ENCODE measurements at regions not wholly inside any gene's neighbourhood (a gene's known extent, or its start where the extent isn't known, plus 50 kb on each side); places are given as distances from the start of the nearest gene placed in this dataset.

DNA sequence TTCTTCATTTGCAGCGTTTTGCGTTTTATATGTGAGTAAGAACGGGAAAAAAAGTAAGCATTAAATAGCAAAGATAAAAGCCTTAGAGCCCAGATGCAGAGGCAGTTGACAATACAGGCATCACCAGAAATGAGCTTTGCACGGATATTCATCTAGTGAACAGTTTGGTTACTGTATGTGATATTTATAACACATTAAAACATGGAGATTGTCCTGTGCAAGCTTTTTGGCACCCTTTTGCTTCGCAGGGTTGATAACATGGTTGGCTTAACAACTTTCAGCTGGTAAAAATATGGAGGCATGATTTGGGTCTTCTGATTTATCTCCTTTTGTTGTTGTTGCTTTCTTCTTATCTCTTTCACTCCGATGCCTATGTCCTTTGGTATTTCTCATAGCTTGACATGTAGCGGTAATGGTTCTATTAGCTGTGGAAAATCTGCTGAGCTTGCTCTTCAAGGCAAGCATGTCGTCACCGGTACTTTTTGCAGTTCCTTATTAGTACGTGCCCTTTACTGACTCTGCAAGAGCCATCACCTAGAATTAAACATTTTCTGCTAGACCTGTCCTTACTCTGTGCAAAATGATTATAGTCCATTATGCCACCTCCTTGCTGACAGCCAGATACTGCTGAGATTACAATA lies 102.9 kb downstream of the PCDH7 start:
- peaks cover 10% of the 10 kb centered on the region for H3K9me3 Mint-ChIP-seq (ENCODE audit: low read depth)
- no peaks in the 10 kb centered on the region for H3K36me3 Mint-ChIP-seq
- no peaks in the 10 kb centered on the region for H3K4me1 Mint-ChIP-seq
- no peak overlapping the region for H3K4me3 Mint-ChIP-seq
- CTCF ChIA-PET, result no interaction called here
- no peak for DNase-seq
- no peak overlapping the region for H3K27ac Mint-ChIP-seq
- H3K27me3 Mint-ChIP-seq, result no peaks in the 10 kb centered on the region
- no peak for ATAC-seq

DNA sequence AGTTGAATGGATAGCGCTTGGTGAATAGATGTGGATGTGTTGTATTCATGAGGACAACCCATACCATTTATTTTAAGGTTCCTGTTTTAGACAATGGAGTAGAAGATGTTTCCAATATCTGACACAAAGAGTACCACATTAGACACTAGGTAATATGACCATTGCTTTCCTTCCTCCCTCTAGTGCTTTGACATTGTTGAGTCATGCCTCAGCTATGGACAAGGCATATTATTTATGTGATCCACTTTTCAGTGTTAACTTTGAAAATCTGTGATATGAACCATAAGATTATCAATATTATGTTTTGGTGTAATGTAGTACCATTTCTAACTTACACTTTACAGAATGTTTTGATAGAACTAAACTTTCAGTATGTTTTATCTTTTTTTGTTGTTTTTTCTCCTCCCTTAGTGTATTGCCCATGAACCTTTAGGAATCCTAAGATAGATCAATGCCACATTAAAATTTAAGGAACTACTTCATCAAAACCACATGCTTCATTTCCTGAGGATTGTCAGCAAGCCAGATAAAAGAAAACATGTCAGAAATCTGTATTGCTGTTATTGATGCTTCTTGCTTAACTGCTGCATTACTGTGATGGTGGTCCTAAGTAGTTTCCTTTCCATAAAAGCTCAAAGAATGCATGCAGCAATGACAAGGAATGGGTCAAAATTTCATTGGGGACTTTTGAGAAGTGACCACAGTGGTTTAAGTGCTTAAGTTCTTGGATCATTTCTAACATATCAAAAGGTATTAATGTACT lies 105.0 kb downstream of the PCDH7 start:
- Mint-ChIP-seq H3K4me1 (no peaks in the 10 kb centered on the region), H3K27me3 (no peaks in the 10 kb centered on the region), H3K36me3 (no peaks in the 10 kb centered on the region), H3K27ac (no peak overlapping the region), H3K9me3 (ENCODE audit: low read depth) (peaks cover 10% of the 10 kb centered on the region), H3K4me3 (no peak overlapping the region)
- ATAC-seq (no peak), DNase-seq (no peak)
- CTCF ChIA-PET, result no interaction called here

GRCh38 chr4:30828264-30828926 lies 108.2 kb downstream of the PCDH7 start:
- CTCF ChIA-PET, result no interaction called here
- ATAC-seq (no peak), DNase-seq (no peak)
- peaks cover 3% of the 10 kb centered on the region for H3K9me3 Mint-ChIP-seq (ENCODE audit: low read depth)
- H3K36me3 Mint-ChIP-seq, result no peaks in the 10 kb centered on the region
- H3K27me3 Mint-ChIP-seq, result no peaks in the 10 kb centered on the region
- H3K4me1 Mint-ChIP-seq, result no peaks in the 10 kb centered on the region
- no peak overlapping the region for H3K4me3 Mint-ChIP-seq
- H3K27ac Mint-ChIP-seq, result no peak overlapping the region

DNA sequence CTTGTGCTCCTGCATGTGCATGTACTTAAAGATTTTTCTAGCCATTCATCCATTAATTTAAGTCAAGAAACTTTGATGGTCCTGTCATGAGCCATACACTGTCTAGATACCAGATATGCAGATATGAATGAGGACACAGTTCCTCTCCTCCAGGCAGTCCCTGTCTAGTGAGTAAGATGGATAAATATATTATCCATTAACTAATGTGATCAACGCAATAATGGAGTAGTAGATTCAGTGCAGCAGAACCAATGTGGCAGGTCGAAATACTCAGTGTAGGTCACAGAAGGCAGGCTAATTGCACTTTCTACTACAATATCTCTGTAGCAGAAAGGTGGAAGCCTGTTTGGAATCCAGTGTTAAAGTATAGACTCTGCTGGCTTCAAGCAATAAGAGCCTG lies 112.5 kb downstream of the PCDH7 start:
- Mint-ChIP-seq H3K9me3 (ENCODE audit: low read depth) (peaks cover 1% of the 10 kb centered on the region), H3K4me1 (no peaks in the 10 kb centered on the region), H3K36me3 (no peaks in the 10 kb centered on the region), H3K27ac (no peak overlapping the region), H3K4me3 (no peak overlapping the region), H3K27me3 (no peaks in the 10 kb centered on the region)
- ATAC-seq (no peak), DNase-seq (no peak)
- CTCF ChIA-PET, result no interaction called here

GRCh38 chr4:30833206-30833605 lies 113.0 kb downstream of the PCDH7 start:
- Mint-ChIP-seq H3K27ac (no peak overlapping the region), H3K4me3 (no peak overlapping the region)
- CTCF ChIA-PET, result no interaction called here

DNA sequence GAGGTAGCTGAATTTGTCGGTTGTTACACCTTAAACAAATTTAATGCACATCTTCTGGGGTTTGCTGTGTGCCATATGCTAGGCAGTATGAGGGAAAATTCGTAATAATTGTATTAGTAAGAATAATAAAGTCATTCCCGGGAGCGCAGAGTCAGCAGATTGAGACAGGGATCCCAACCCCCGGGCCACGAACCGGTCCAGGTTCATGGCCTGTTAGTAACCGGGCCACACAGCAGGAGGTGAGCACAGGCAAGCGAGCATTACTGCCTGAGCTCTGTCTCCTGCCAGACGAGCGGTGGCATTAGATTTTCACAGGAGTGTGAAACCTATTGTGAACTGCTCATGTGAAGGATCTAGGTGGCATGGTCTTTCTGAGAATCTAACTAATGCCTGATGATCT lies 114.9 kb downstream of the PCDH7 start:
- DNase-seq, result no peak
- CTCF ChIA-PET, result no interaction called here
- H3K27ac Mint-ChIP-seq, result no peak overlapping the region
- no peaks in the 10 kb centered on the region for H3K36me3 Mint-ChIP-seq
- H3K4me1 Mint-ChIP-seq, result no peaks in the 10 kb centered on the region
- no peak overlapping the region for H3K4me3 Mint-ChIP-seq
- ATAC-seq, result no peak
- peaks cover 1% of the 10 kb centered on the region for H3K9me3 Mint-ChIP-seq (ENCODE audit: low read depth)
- no peaks in the 10 kb centered on the region for H3K27me3 Mint-ChIP-seq

More at GRCh38 chr4:30833206-30833605, 113.0 kb downstream of the PCDH7 start:
- Mint-ChIP-seq H3K9me3 (ENCODE audit: low read depth) (peaks cover 1% of the 10 kb centered on the region), H3K36me3 (no peaks in the 10 kb centered on the region), H3K27me3 (no peaks in the 10 kb centered on the region), H3K4me1 (no peaks in the 10 kb centered on the region)
- no peak for ATAC-seq
- DNase-seq, result no peak

DNA sequence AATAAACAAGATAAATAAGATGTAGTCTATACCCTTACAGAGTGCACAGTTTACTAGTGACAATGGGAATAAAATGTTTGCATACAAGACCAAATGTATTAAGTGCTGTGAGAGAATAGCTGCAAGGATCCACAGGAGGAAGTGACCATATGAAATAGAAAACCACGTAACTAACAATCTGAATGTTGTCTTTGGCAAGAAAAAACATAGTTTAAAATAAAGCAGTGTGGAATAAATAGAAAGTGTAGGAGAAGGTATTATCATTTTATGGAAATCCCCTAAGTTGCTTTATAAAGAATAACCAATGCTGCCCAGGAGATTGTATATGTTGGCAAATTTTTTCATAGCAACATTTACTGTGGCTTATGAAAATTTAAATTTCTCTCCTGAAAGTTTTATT lies 116.1 kb downstream of the PCDH7 start:
- ATAC-seq (no peak), DNase-seq (no peak)
- Mint-ChIP-seq H3K4me1 (no peaks in the 10 kb centered on the region), H3K27me3 (no peaks in the 10 kb centered on the region), H3K4me3 (no peak overlapping the region), H3K9me3 (ENCODE audit: low read depth) (peaks cover 1% of the 10 kb centered on the region), H3K27ac (no peak overlapping the region), H3K36me3 (no peaks in the 10 kb centered on the region)
- CTCF ChIA-PET, result no interaction called here

DNA sequence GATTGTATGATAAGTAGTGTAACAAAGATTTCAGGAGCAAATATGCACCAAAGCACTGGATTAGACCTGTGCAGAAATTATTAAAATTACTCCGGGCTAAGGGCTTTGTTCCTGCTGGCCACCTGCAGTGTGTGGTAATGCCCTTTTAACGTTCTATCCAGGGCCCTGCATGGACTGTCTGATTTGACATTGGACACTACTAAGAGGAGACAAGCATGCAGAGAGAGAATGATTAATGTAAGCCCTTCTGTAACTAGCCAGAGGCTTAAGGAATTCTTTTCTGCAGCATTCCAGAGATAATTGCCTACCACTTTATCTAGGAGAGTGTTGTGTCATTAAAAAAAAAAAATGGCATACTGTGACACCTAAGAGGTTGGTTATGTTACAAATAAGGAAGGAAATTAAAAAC lies 117.0 kb downstream of the PCDH7 start:
- no peak overlapping the region for H3K27ac Mint-ChIP-seq
- DNase-seq (no peak), ATAC-seq (no peak)
- no peak overlapping the region for H3K4me3 Mint-ChIP-seq
- CTCF ChIA-PET, result no interaction called here
- H3K4me1 Mint-ChIP-seq, result no peaks in the 10 kb centered on the region
- no peaks in the 10 kb centered on the region for H3K36me3 Mint-ChIP-seq
- peaks cover 1% of the 10 kb centered on the region for H3K9me3 Mint-ChIP-seq (ENCODE audit: low read depth)
- H3K27me3 Mint-ChIP-seq, result no peaks in the 10 kb centered on the region

DNA sequence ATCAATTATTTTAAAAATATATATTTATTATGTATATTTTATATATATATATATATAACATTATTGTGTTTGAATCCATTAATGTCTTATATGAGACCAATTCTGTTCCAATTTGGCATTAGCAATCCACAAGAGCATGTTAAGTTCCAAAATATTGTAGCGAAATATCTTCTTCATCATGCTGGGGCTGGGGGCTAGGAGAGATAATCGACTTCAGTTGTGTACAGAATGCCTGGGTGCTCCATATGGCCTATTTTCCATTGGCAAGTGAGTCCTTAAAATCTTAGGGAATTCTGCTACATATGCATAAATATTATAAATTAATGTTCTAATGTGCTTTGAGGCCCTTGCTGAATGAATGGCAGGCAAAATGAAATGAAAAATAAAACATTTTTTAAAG lies 117.7 kb downstream of the PCDH7 start:
- DNase-seq (no peak), ATAC-seq (no peak)
- Mint-ChIP-seq H3K36me3 (no peaks in the 10 kb centered on the region), H3K27ac (no peak overlapping the region), H3K4me1 (no peaks in the 10 kb centered on the region), H3K9me3 (ENCODE audit: low read depth) (no peaks in the 10 kb centered on the region), H3K27me3 (no peaks in the 10 kb centered on the region), H3K4me3 (no peak overlapping the region)
- CTCF ChIA-PET, result no interaction called here

DNA sequence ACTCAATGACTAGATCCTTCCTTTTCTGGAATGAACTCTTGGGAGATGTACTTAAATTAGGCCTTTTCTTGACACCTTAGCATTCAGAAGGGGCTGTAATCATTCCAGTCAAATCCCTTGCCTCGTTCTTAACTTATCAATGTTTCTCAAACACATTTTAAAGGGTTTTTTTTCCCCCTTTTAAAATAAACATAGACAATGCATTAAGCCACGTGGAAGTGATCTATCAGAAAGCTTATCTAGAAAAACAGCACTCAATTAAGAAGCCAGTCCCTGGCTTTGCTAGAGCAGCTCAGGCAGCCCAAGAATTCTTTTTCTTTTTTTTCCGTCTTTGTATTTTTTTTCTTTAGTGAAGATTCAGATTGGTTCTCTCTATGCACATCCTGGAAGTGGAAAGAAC lies 118.2 kb downstream of the PCDH7 start:
- ATAC-seq, result no peak
- no peaks in the 10 kb centered on the region for H3K9me3 Mint-ChIP-seq (ENCODE audit: low read depth)
- H3K27me3 Mint-ChIP-seq, result no peaks in the 10 kb centered on the region
- H3K4me3 Mint-ChIP-seq, result no peak overlapping the region
- H3K4me1 Mint-ChIP-seq, result no peaks in the 10 kb centered on the region
- no peak for DNase-seq
- H3K27ac Mint-ChIP-seq, result no peak overlapping the region
- no peaks in the 10 kb centered on the region for H3K36me3 Mint-ChIP-seq
- CTCF ChIA-PET, result no interaction called here

DNA sequence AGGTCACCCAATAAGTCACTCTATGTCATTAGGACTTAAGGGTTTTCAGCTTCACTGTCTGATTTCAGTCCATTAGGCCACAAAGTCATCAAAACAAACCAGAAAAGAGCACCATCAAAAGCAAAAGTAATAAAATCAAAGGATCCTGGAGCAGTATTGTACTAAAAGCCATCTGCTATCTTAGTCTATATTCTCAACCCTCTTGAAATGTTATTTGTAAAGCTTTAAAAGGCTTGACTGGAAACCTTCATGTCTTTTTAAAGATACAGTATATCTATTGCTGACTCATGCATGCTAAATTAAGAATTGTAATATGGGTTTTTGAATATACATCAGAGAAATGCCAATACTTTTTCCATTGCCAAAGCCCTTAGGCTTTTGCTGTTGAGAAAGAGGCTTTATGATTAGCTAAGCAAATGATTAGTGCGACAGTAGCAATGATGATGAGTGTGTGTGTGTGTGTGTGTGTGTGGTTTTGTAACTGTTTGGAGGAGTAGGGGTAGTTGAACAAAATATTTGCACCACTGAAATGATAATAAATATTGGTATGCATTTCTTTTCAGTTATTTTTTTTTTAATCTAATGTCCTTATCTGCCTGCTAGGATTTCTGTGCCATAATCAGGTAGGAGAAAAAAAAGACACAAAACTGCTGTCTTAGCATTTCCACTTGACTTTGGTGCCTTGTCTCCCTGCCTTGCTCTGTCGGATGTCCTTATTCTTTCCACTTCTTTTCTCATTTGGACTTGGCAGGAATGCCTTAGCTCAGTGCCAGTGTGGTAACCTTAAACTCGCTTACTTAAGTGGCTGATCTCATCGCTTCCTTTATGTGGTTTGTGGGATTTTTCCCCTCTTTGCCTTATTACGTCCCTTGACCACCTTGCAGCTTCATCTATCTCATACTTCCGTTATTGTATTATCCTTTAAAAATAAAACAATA lies 119.7 kb downstream of the PCDH7 start:
- Mint-ChIP-seq H3K36me3 (no peaks in the 10 kb centered on the region), H3K4me1 (no peaks in the 10 kb centered on the region), H3K27ac (no peak overlapping the region), H3K27me3 (no peaks in the 10 kb centered on the region), H3K9me3 (ENCODE audit: low read depth) (no peaks in the 10 kb centered on the region), H3K4me3 (no peak overlapping the region)
- CTCF ChIA-PET, result no interaction called here
- ATAC-seq (no peak), DNase-seq (no peak)

- CTCF ChIA-PET, result no interaction called here
- ATAC-seq (no peak), DNase-seq (no peak)
- no peak overlapping the region for H3K27ac Mint-ChIP-seq
- no peaks in the 10 kb centered on the region for H3K36me3 Mint-ChIP-seq
- H3K27me3 Mint-ChIP-seq, result no peaks in the 10 kb centered on the region
- no peaks in the 10 kb centered on the region for H3K4me1 Mint-ChIP-seq
- no peaks in the 10 kb centered on the region for H3K9me3 Mint-ChIP-seq (ENCODE audit: low read depth)
- no peak overlapping the region for H3K4me3 Mint-ChIP-seq
These were observed 120.4 kb downstream of the PCDH7 start for GRCh38 chr4:30840571-30840970.

DNA sequence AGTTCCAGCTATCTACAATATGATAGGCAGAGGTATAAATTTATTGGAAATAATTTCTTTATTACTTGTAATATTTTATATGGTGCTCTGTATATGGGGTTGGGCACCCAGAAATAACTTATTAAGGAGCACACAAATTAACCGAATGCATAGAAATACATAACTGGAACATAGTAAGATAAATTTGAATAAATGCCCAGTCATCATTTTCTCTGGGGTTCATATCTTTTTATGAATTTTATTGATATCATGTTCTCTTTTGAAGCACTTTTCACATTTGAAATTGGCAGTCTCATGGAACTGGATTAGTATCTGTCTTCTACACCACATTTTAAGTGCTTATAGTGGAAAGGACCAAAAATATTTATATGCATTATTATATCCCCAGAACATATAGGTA lies 122.0 kb downstream of the PCDH7 start:
- Mint-ChIP-seq H3K27me3 (no peaks in the 10 kb centered on the region), H3K9me3 (ENCODE audit: low read depth) (no peaks in the 10 kb centered on the region), H3K27ac (no peak overlapping the region), H3K4me1 (no peaks in the 10 kb centered on the region), H3K4me3 (no peak overlapping the region), H3K36me3 (no peaks in the 10 kb centered on the region)
- DNase-seq (no peak), ATAC-seq (no peak)
- CTCF ChIA-PET, result no interaction called here
